ENCODE measurements at regions not wholly inside any gene's neighbourhood (a gene's known extent, or its start where the extent isn't known, plus 50 kb on each side); places are given as distances from the start of the nearest gene placed in this dataset.

DNA sequence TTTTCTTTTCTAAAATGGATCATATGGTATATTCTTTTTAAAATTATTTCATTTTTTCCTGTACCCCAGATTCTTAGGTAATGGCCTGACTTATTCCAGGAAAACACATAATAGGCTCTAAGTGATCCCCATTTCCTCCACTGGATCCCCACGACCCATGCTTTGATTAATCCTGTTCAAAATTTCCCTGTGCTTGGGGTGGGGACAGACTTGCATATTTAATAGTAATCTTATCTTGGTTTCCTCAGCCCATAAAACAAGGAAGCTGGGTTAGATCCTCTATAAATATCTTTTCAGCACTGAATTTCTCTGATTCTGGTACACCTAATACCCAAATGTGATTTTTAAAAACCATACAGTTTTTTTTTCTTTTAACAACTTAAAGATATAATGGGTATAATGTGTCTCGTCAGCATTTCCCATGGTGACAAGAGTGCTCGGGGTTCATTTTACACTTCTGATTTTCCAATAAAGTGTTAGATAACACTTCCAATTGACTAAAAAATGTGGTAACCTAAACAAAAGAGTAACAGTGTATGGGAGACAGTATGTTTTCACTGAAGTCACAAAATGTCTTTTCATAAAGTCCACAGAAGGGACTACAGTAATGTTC lies 693.5 kb upstream of the TENM3 start:
- TF ChIP-seq, protein P1, sequence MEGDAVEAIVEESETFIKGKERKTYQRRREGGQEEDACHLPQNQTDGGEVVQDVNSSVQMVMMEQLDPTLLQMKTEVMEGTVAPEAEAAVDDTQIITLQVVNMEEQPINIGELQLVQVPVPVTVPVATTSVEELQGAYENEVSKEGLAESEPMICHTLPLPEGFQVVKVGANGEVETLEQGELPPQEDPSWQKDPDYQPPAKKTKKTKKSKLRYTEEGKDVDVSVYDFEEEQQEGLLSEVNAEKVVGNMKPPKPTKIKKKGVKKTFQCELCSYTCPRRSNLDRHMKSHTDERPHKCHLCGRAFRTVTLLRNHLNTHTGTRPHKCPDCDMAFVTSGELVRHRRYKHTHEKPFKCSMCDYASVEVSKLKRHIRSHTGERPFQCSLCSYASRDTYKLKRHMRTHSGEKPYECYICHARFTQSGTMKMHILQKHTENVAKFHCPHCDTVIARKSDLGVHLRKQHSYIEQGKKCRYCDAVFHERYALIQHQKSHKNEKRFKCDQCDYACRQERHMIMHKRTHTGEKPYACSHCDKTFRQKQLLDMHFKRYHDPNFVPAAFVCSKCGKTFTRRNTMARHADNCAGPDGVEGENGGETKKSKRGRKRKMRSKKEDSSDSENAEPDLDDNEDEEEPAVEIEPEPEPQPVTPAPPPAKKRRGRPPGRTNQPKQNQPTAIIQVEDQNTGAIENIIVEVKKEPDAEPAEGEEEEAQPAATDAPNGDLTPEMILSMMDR (IDR thresholded peaks at IDR 0.05; ENCODE audit: control insufficient read depth, insufficient read depth, low read depth, low read length, missing control alignments), result no peak
- no peak for DNase-seq (ENCODE audit: low read depth)
- H3K4me3 ChIP-seq (ENCODE audit: control insufficient read depth, low read depth, low read length), result no peak overlapping the region

GRCh38 chr4:181550381-181550780 lies 692.8 kb upstream of the TENM3 start:
- H3K4me3 ChIP-seq (ENCODE audit: control insufficient read depth, low read depth, low read length), result no peak overlapping the region
- no peak for DNase-seq (ENCODE audit: low read depth)
- TF ChIP-seq, protein P1 (IDR thresholded peaks at IDR 0.05; ENCODE audit: control insufficient read depth, insufficient read depth, low read depth, low read length, missing control alignments), result no peak

GRCh38 chr4:181559637-181560036 lies 683.6 kb upstream of the TENM3 start:
- H3K4me3 ChIP-seq (ENCODE audit: control insufficient read depth, low read depth, low read length), result no peak overlapping the region
- TF ChIP-seq, protein P1 (IDR thresholded peaks at IDR 0.05; ENCODE audit: control insufficient read depth, insufficient read depth, low read depth, low read length, missing control alignments), result no peak
- no peak for DNase-seq (ENCODE audit: low read depth)

- H3K4me3 ChIP-seq (ENCODE audit: control insufficient read depth, low read depth, low read length), result no peak overlapping the region
- TF ChIP-seq, protein P1 (IDR thresholded peaks at IDR 0.05; ENCODE audit: control insufficient read depth, insufficient read depth, low read depth, low read length, missing control alignments), result no peak
- no peak for DNase-seq (ENCODE audit: low read depth)
Observed at GRCh38 chr4:181562399-181562798, 680.8 kb upstream of the TENM3 start.

- H3K4me3 ChIP-seq (ENCODE audit: control insufficient read depth, low read depth, low read length), result no peak overlapping the region
- TF ChIP-seq, protein P1 (IDR thresholded peaks at IDR 0.05; ENCODE audit: control insufficient read depth, insufficient read depth, low read depth, low read length, missing control alignments), result no peak
- DNase-seq (ENCODE audit: low read depth), result no peak
Observed at GRCh38 chr4:181564625-181565024, 678.6 kb upstream of the TENM3 start.

DNA sequence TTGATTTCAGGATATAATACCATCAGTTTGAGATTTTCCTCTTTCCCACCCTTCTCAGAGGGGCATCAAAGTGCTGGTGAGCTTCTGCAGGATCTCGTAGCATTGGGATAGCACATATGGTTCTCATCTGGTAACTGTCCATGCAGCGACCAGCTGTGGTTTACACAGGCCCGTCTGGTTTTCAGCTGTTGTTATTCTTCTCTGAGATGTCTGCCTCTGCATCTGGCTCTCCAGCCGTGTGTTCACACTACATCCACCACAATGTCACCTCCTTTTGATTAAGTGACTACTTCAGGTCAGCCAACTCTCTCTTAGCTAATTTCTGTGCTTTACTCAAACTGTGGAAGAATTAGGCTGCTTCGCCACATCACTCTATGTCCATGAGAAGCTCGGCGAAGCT lies 676.7 kb upstream of the TENM3 start:
- no peak overlapping the region for H3K4me3 ChIP-seq (ENCODE audit: control insufficient read depth, low read depth, low read length)
- DNase-seq (ENCODE audit: low read depth), result peak; percentile 29
- TF ChIP-seq, protein P1 (IDR thresholded peaks at IDR 0.05; ENCODE audit: control insufficient read depth, insufficient read depth, low read depth, low read length, missing control alignments), result no peak

Measured in AG09309 (cell line).